Left ventricle myocardium superior (tissue), 1 donor: ENCODE measurements at regions not wholly inside any gene's neighbourhood (a gene's known extent, or its start where the extent isn't known, plus 50 kb on each side); places are given as distances from the start of the nearest gene placed in this dataset.
"Not testable (repeated sequence)": the region's sequence is repeated elsewhere in the genome, so short reads cannot be mapped to it uniquely, and the experiment has no call there.

Experiments used
- ATAC-seq: fragments of 200-7000 bp; cut with Tn5 transposase; one replicate; pipeline ENCODE4 v1.9.1; 2020; ENCODE audit warnings: mild to moderate bottlenecking, moderate library complexity
- DNase-seq: peaks from one replicate; pipeline ENCODE4 v3.0.0-alpha.2; 2020
- intact Hi-C: fragments of 100-400 bp; cut with micrococcal nuclease; formaldehyde crosslinking; loops from one replicate; pipeline ENCODE4 v1.11.0; 2022
- donor health status: DM: no; HTN: yes; CAD: no; lungs with severe emphysema.

- no peak for DNase-seq
- ATAC-seq: no peak
- intact Hi-C loops: no loop called here
Measured at GRCh38 chr2:35887146-35887545, 468.4 kb upstream of the CRIM1 start.

GRCh38 chr2:35873921-35874320 is 481.7 kb upstream of the CRIM1 start:
- DNase-seq: no peak
- ATAC-seq: no peak
- intact Hi-C loops: no loop called here

- DNase-seq: no peak
- ATAC-seq: no peak
- intact Hi-C loops: no loop called here
Measured at GRCh38 chr2:35871672-35872071, 483.9 kb upstream of the CRIM1 start.

GRCh38 chr2:35870713-35871112 is 484.9 kb upstream of the CRIM1 start:
- DNase-seq: no peak
- no peak for ATAC-seq
- intact Hi-C loops: no loop called here

DNA sequence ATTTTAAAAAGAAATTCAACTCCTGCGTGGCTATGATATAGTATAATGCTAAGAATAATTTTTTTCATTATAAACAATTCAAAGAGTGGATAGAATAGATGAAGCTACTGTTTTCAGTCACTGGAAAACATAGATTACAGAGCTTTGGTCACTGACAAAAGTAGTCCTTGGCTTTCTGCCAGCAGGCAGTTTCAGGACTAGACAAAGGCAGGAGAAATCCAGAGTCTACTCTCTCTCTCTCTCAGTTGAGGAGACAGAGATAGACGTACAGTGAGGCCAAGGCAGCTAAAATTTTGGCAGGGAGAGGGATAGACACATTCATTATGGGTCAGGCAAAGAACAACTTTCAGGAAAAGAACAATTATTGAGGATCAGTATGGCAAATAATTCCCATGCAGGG is 491.4 kb upstream of the CRIM1 start:
- no peak for ATAC-seq
- no peak for DNase-seq
- intact Hi-C loops: no loop called here

DNA sequence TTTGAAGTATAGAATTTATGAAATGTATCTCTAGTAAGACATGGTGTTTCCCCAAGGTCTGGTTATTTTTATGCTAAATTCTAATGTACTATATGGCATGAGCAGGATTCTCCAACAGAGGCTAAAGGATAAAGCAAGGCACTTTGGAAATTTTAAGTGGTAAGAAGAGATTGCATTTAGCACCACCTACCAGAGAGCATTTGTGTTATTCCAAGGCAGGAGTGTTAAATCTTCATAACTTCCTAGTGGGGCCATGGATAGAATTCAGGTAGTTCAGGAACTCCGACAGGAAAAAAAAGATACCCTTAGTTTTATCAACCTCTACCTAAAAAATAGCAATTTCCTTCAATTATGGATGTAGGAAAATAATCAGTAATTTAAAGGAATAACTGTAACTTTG is 497.4 kb upstream of the CRIM1 start:
- ATAC-seq: no peak
- DNase-seq: no peak
- intact Hi-C loops: no loop called here

GRCh38 chr2:35857498-35857897 is 498.1 kb upstream of the CRIM1 start:
- ATAC-seq (no peak), DNase-seq (no peak)
- intact Hi-C loops: no loop called here

DNA sequence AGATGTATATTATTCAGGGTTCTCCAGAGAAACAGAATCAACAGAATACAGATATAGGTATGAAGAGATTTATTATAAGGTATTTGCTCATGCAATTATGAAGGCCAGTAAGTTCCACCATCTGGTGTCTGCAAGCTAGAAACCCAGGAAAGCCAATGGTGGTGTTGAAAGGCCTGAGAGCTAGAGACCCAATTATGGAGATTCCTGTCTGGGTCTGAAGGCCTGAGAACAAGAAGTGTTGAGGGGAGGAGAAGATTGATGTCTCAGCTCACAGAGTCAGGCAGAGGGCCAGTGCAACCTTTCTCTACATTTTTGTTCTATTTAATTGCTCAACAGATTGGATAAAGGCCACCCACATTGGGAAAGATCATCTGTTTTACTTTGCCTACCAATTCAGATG is 524.2 kb upstream of the CRIM1 start:
- DNase-seq: no peak
- ATAC-seq: no peak
- intact Hi-C loops: no loop called here

DNA sequence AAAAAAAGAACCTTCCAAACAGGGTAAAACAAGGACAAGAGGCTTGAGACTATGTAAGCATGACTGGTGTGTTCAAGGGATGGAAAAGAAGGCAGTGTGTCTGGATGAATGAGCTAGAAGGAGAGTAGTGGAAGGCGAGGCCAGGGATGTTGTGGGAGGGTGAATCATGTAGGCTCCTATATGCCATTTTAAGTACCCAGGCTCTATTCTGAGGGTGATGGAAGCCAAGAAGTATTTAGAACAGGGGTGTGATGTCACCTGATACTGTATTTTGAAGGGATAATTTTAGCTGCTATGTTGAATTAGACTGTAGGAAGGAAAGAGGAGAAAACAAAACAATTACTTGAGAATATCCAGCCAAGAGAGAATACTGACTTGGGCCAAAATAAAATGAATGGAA is 524.7 kb upstream of the CRIM1 start:
- DNase-seq (no peak), ATAC-seq (no peak)
- intact Hi-C loops: no loop called here

DNA sequence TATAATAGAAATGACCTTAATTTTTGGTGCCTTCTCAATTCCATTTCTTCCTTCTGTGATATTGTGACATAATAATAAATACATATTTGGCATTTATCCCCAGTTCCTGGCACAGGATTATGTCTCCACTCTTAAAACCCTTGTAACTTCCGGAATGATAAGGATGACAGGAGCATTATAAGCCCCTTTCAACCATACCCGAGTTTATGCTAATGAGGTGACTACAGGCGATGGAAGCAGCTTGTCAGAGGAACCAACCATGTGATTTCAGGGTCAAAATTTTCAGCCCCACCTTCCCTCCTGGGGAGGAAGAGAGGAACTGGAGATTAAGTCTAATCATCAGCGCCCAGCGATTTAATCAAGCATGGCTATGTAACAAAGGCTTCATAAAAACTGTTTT is 528.5 kb upstream of the CRIM1 start:
- DNase-seq (no peak), ATAC-seq (no peak)
- intact Hi-C loops: no loop called here

GRCh38 chr2:35822716-35823115 is 532.9 kb upstream of the CRIM1 start:
- DNase-seq (no peak), ATAC-seq (no peak)
- intact Hi-C loops: no loop called here

DNA sequence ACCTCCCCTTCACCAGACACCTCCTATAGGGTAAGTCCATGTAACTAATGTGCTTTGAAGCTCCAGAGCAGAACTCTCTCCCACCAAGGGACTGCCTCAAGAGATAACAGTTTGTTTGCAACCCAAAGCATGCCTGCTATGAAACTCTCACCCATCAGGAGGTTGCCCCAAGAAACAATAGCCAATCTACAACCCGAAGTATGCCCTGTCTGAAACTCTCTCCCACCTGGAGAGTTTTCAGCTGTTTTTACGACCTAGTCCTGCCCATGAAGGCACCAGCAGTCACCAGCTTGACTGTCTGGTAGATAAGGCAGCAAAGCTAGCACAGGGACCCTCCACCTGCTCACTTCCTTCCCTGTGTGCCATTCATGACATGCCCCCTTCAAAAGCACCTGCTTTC is 533.9 kb upstream of the CRIM1 start:
- ATAC-seq (no peak), DNase-seq (no peak)
- intact Hi-C loops: no loop called here

- ATAC-seq: no peak
- DNase-seq: no peak
- intact Hi-C loops: no loop called here
Measured at GRCh38 chr2:35820391-35820790, 535.2 kb upstream of the CRIM1 start.

- intact Hi-C loops: no loop called here
- no peak for ATAC-seq
- DNase-seq: no peak
Measured at GRCh38 chr2:35819033-35819432, 536.5 kb upstream of the CRIM1 start.

DNA sequence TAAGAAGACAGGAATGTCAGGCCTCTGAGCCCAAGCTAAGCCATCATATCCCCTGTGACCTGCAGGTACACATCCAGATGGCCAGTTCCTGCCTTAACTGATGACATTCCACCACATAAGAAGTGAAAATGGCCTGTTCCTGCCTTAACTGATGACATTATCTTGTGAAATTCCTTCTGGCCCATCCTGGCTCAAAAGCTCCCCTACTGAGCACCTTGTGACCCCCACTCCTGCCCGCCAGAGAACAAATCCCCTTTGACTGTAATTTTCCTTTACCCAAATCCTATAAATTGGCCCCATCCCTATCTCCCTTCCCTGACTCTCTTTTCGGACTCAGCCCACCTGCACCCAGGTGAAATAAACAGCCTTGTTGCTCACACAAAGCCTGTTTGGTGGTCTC is 537.2 kb upstream of the CRIM1 start:
- ATAC-seq, intact Hi-C loops, DNase-seq: not testable (repeated sequence)

GRCh38 chr2:35814597-35814996 is 541.0 kb upstream of the CRIM1 start:
- ATAC-seq, intact Hi-C loops, DNase-seq: not testable (repeated sequence)

DNA sequence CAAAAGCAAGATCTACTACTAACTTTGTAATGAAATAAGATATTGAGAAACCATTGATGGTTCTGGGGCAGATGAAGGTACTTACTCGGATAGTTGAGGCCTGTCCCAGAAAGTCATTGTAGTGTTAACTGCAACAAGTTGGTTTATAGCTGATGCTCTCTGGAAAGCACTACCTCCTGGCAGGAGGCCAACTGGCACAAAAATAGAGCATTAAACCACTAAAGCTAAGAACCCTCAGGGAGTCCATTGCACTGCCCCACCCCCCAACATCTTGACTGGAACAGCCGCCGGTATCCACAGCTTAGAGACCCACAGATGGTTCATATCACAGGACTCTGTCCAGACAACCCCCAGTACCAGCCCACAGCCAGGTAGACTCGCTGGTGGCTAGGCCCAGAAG is 552.5 kb upstream of the CRIM1 start:
- intact Hi-C loops: no loop called here
- no peak for DNase-seq
- no peak for ATAC-seq

GRCh38 chr2:35794796-35795450 is 560.7 kb upstream of the CRIM1 start:
- no peak for DNase-seq
- no peak for ATAC-seq
- intact Hi-C loops: no loop called here

DNA sequence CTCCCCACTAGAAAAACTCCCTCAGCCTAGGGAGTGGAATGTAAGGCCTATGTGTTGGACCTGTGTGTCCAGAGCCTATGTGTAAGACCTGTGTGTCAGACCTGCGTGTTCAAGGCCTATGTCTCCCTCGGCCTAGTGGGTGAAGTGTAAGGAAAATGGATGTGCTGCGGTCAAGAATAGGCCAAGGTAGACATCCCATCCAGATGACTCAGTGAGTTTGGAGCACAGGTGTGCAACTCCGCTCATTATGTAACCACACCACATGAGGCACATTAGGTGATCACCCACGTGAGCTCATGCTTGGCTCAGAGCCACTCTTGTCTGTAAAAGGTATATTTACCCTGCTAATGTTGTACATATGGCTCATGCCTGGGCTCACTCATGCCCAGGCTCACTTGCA is 565.3 kb upstream of the CRIM1 start:
- intact Hi-C loops: no loop called here
- DNase-seq (no peak), ATAC-seq (no peak)

- intact Hi-C loops: no loop called here
- DNase-seq (no peak), ATAC-seq (no peak)
Measured at GRCh38 chr2:35788543-35788942, 567.0 kb upstream of the CRIM1 start.

DNA sequence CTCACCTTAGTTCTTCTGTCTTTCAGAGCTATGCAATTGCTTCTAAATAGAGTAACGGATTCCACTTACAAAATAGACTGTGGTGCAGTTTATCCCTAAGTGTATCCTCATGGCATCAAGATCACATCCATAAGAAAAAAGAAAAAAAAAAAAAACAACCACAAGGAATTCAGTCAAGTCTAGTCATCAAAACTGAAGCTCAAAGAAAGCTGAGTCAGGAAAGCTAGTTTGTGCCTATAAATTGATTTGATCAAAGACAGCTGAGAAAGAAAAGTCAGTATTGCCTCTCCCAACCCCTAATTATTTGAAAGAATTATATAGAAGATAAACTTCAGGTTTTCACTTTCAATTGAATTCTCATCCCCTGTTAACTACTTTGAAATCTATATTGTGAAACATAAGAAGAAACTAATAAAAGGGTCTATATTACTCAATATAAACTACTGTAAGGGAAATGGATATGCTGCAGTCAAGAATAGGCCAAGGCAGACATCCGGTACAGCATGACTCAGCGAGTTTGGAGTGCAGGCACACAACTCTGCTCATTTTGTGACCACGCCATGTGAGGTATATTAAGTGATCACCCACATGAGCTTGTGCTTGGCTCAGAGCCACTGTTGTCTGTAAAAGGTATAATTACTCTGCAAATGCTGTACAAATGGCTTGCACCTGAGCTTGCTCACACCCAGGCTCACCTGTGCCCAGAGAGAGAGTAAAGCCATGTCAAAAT is 568.1 kb upstream of the CRIM1 start:
- no peak for ATAC-seq
- DNase-seq: no peak
- intact Hi-C loops: no loop called here
